ENCODE measurements at regions not wholly inside any gene's neighbourhood (a gene's known extent, or its start where the extent isn't known, plus 50 kb on each side); places are given as distances from the start of the nearest gene placed in this dataset.
"Not testable (repeated sequence)": the region's sequence is repeated elsewhere in the genome, so short reads cannot be mapped to it uniquely, and the experiment has no call there.

- in situ Hi-C loops (cut with MboI; ENCODE audit: low sequenced_read_pairs), result no loop called here
Measured at GRCh38 chr11:27244900-27245299, 118.1 kb downstream of the CCDC34 start.

- in situ Hi-C loops (cut with MboI; ENCODE audit: low sequenced_read_pairs), result no loop called here
Measured at GRCh38 chr11:27242591-27242990, 120.4 kb downstream of the CCDC34 start.

GRCh38 chr11:27241311-27242122 is 121.5 kb downstream of the CCDC34 start:
- in situ Hi-C loops (cut with MboI; ENCODE audit: low sequenced_read_pairs), result no loop called here

GRCh38 chr11:27239305-27239942 is 123.6 kb downstream of the CCDC34 start:
- in situ Hi-C loops (cut with MboI; ENCODE audit: low sequenced_read_pairs), result no loop called here

GRCh38 chr11:27238811-27239210 is 124.2 kb downstream of the CCDC34 start:
- in situ Hi-C loops (cut with MboI; ENCODE audit: low sequenced_read_pairs), result no loop called here

- in situ Hi-C loops (cut with MboI; ENCODE audit: low sequenced_read_pairs), result no loop called here
Measured at GRCh38 chr11:27237643-27238042, 125.4 kb downstream of the CCDC34 start.

- in situ Hi-C loops (cut with MboI; ENCODE audit: low sequenced_read_pairs), result no loop called here
Measured at GRCh38 chr11:27234961-27235360, 128.1 kb downstream of the CCDC34 start.

GRCh38 chr11:27234043-27234668 is 128.9 kb downstream of the CCDC34 start:
- in situ Hi-C loops (cut with MboI; ENCODE audit: low sequenced_read_pairs), result no loop called here

- in situ Hi-C loops (cut with MboI; ENCODE audit: low sequenced_read_pairs), result no loop called here
Measured at GRCh38 chr11:27233654-27234042, 129.4 kb downstream of the CCDC34 start.

GRCh38 chr11:27231530-27231929 is 131.5 kb downstream of the CCDC34 start:
- in situ Hi-C loops (cut with MboI; ENCODE audit: low sequenced_read_pairs), result no loop called here

GRCh38 chr11:27230192-27230572 is 132.8 kb downstream of the CCDC34 start:
- in situ Hi-C loops (cut with MboI; ENCODE audit: low sequenced_read_pairs), result no loop called here

GRCh38 chr11:27229511-27230191 is 133.4 kb downstream of the CCDC34 start:
- in situ Hi-C loops (cut with MboI; ENCODE audit: low sequenced_read_pairs), result no loop called here

- in situ Hi-C loops (cut with MboI; ENCODE audit: low sequenced_read_pairs), result no loop called here
Measured at GRCh38 chr11:27228906-27229290, 134.1 kb downstream of the CCDC34 start.

GRCh38 chr11:27228232-27228905 is 134.6 kb downstream of the CCDC34 start:
- in situ Hi-C loops (cut with MboI; ENCODE audit: low sequenced_read_pairs), result no loop called here

GRCh38 chr11:27227736-27228135 is 135.3 kb downstream of the CCDC34 start:
- in situ Hi-C loops (cut with MboI; ENCODE audit: low sequenced_read_pairs), result no loop called here

GRCh38 chr11:27219487-27220039 is 143.5 kb downstream of the CCDC34 start:
- in situ Hi-C loops (cut with MboI; ENCODE audit: low sequenced_read_pairs), result not testable (repeated sequence)

GRCh38 chr11:27218421-27219038 is 144.5 kb downstream of the CCDC34 start:
- in situ Hi-C loops (cut with MboI; ENCODE audit: low sequenced_read_pairs), result no loop called here

- in situ Hi-C loops (cut with MboI; ENCODE audit: low sequenced_read_pairs), result no loop called here
Measured at GRCh38 chr11:27217948-27218420, 145.0 kb downstream of the CCDC34 start.

- in situ Hi-C loops (cut with MboI; ENCODE audit: low sequenced_read_pairs), result no loop called here
Measured at GRCh38 chr11:27217496-27217895, 145.5 kb downstream of the CCDC34 start.
